DND-41 (cell line): ENCODE measurements at regions not wholly inside any gene's neighbourhood (a gene's known extent, or its start where the extent isn't known, plus 50 kb on each side); places are given as distances from the start of the nearest gene placed in this dataset.

ENCODE experiments used
- ATAC-seq: fragments of 200-7000 bp; cut with Tn5 transposase; 3 replicates; pipeline ENCODE4 v1.9.1; 2021; ENCODE audit warnings: low read depth; ENCODE audit not compliant: insufficient read depth
- DNase-seq: peaks from one replicate; pipeline ENCODE4 v3.0.0-alpha.2; 2020
- H2AFZ ChIP-seq: 2 replicates; pipeline ENCODE4 v1.6.0; 2012; ENCODE audit warnings: low read depth, low read length
- H3K27ac ChIP-seq: 2 replicates; pipeline ENCODE4 v1.5.1; 2012; ENCODE audit warnings: low read length, inconsistent platforms
- H3K27me3 ChIP-seq: fragments of 200-600 bp; sonication (generic); 2 replicates; pipeline ENCODE4 v1.6.0; 2012; ENCODE audit warnings: low read length, mild to moderate bottlenecking, inconsistent platforms; ENCODE audit not compliant: insufficient read depth, poor library complexity
- H3K36me3 ChIP-seq: 2 replicates; pipeline ENCODE4 v1.5.1; 2012; ENCODE audit warnings: low read length, inconsistent platforms; ENCODE audit not compliant: insufficient read depth
- H3K4me1 ChIP-seq: 2 replicates; pipeline ENCODE4 v1.5.1; 2012; ENCODE audit warnings: mild to moderate bottlenecking, low read length; ENCODE audit not compliant: insufficient read depth
- H3K4me2 ChIP-seq: 2 replicates; pipeline ENCODE4 v1.6.0; 2012; ENCODE audit warnings: mild to moderate bottlenecking, moderate library complexity, low read length, inconsistent platforms; ENCODE audit not compliant: insufficient read depth
- H3K4me3 ChIP-seq, 2 experiments: fragments of 200-600 bp in 1 of 2; shearing (Covaris generic) in 1 of 2; 2 replicates each; pipeline ENCODE4 v1.5.1; 2012 to 2016; ENCODE audit warnings: inconsistent platforms in 2 of 2, low read length in 2 of 2, mild to moderate bottlenecking in 2 of 2, low read depth in 1 of 2, moderate library complexity in 1 of 2
- H3K79me2 ChIP-seq: 2 replicates; pipeline ENCODE4 v1.6.0; 2012; ENCODE audit warnings: low read length, inconsistent platforms; ENCODE audit not compliant: insufficient read depth
- H3K9ac ChIP-seq: 2 replicates; pipeline ENCODE4 v1.6.0; 2012; ENCODE audit warnings: low read depth, mild to moderate bottlenecking, inconsistent platforms, low read length, moderate library complexity
- H3K9me3 ChIP-seq: 2 replicates; pipeline ENCODE4 v1.5.1; 2012; ENCODE audit warnings: low read length, moderate library complexity, mild to moderate bottlenecking, inconsistent platforms; ENCODE audit not compliant: insufficient read depth, severe bottlenecking
- H4K20me1 ChIP-seq: 2 replicates; pipeline ENCODE4 v1.6.0; 2012; ENCODE audit warnings: low read length; ENCODE audit not compliant: insufficient read depth
- CTCF ChIP-seq: IDR thresholded peaks from 2 replicates; pipeline ENCODE4 v1.5.1; 2012; ENCODE audit warnings: borderline replicate concordance, low read length, moderate library complexity, mild to moderate bottlenecking; ENCODE audit not compliant: poor library complexity, severe bottlenecking; ENCODE audit errors: extremely low read depth
- EZH2 ChIP-seq: IDR thresholded peaks from 3 replicates; pipeline ENCODE4 v1.6.1; 2012; ENCODE audit warnings: borderline replicate concordance, low read depth, mild to moderate bottlenecking, moderate library complexity, low read length, inconsistent platforms; ENCODE audit not compliant: severe bottlenecking

- DNase-seq (no peak), ATAC-seq (no peak)
- Histone ChIP-seq H3K36me3 (no peaks in the 10 kb centered on the region), H3K79me2 (no peaks in the 10 kb centered on the region), H3K4me3 (no peak overlapping the region), H3K9me3 (no peaks in the 10 kb centered on the region), H4K20me1 (no peaks in the 10 kb centered on the region), H2AFZ (no peak overlapping the region), H3K4me2 (no peak overlapping the region), H3K4me1 (no peaks in the 10 kb centered on the region), H3K9ac (no peak overlapping the region), H3K27ac (no peak overlapping the region), H3K27me3 (no peaks in the 10 kb centered on the region)
- no peak for TF ChIP-seq CTCF
- TF ChIP-seq EZH2: no peak
Measured at GRCh38 chr13:63420685-63421084, 2005.0 kb upstream of the PCDH20 start.

DNA sequence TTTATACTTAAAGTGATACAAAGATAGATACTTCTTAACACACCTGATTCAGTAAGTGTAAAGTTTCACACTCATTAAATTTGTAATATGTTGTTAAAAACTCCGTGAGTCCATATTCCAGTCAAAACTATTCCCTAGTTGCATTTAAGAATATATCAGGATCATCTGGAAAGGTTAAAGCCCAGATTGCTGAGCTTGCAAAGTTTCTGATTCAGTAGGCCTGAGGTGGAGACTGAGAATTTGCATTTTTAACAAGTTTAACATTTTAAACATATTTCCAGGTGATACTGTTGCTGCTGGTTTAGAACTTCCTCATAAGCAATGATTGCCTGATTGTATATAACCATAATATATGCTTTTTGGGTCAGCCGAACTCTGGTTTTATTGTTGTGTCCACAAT is 1998.6 kb upstream of the PCDH20 start:
- no peak overlapping the region for H3K9ac ChIP-seq
- DNase-seq (no peak), ATAC-seq (no peak)
- H3K36me3 ChIP-seq: no peaks in the 10 kb centered on the region
- H3K9me3 ChIP-seq: no peaks in the 10 kb centered on the region
- H3K79me2 ChIP-seq: no peaks in the 10 kb centered on the region
- H3K27ac ChIP-seq: no peak overlapping the region
- no peak overlapping the region for H3K4me3 ChIP-seq
- no peak for TF ChIP-seq CTCF
- no peak for TF ChIP-seq EZH2
- no peaks in the 10 kb centered on the region for H4K20me1 ChIP-seq
- no peaks in the 10 kb centered on the region for H3K27me3 ChIP-seq
- H2AFZ ChIP-seq: no peak overlapping the region
- no peak overlapping the region for H3K4me2 ChIP-seq
- no peaks in the 10 kb centered on the region for H3K4me1 ChIP-seq

GRCh38 chr13:63409791-63410351 is 1994.2 kb upstream of the PCDH20 start:
- ATAC-seq: no peak
- no peaks in the 10 kb centered on the region for H4K20me1 ChIP-seq
- no peaks in the 10 kb centered on the region for H3K79me2 ChIP-seq
- no peaks in the 10 kb centered on the region for H3K9me3 ChIP-seq
- H3K27me3 ChIP-seq: no peaks in the 10 kb centered on the region
- no peak overlapping the region for H3K4me3 ChIP-seq
- DNase-seq: no peak
- no peaks in the 10 kb centered on the region for H3K36me3 ChIP-seq
- no peak overlapping the region for H2AFZ ChIP-seq
- H3K4me2 ChIP-seq: no peak overlapping the region
- no peaks in the 10 kb centered on the region for H3K4me1 ChIP-seq
- no peak overlapping the region for H3K27ac ChIP-seq
- TF ChIP-seq EZH2: no peak
- no peak for TF ChIP-seq CTCF
- no peak overlapping the region for H3K9ac ChIP-seq
